Naive thymus-derived CD8-positive, alpha-beta T cell (primary cell): ENCODE measurements at regions not wholly inside any gene's neighbourhood (a gene's known extent, or its start where the extent isn't known, plus 50 kb on each side); places are given as distances from the start of the nearest gene placed in this dataset.

Experiments used
- ATAC-seq, 2 donors: fragments of 150-1000 bp; cut with Tn5 transposase in 1 of 2; sonication (Bioruptor Pico), chemical (Tn5 transposase) in 1 of 2; 1 replicate in 1 of 2; 2 replicates in 1 of 2; pipeline ENCODE4 v1.10.0; 2021; ENCODE audit warnings: mild to moderate bottlenecking in 2 of 2, moderate library complexity in 2 of 2
- POLR2A ChIA-PET: fragments of 350-600 bp; sonication (Branson Sonifier 250); formaldehyde crosslinking; loops from one replicate; lab custom pipeline; 2021; ENCODE audit warnings: antibody characterized with exemption; lab: Charles Lee
- DNase-seq, 10 donors: peaks; one replicate each; pipeline versions ENCODE4 v3.0.0 to v3.0.0-alpha.2; 2020 to 2022
- H3K27ac Mint-ChIP-seq, 10 donors: one replicate each; pipeline ENCODE4 v1.8.0; 2020 to 2022; ENCODE audit warnings: mild to moderate bottlenecking in 10 of 10, mixed read lengths in 10 of 10, moderate library complexity in 4 of 10, inconsistent platforms in 1 of 10
- H3K27me3 Mint-ChIP-seq, 5 donors: one replicate each; pipeline ENCODE4 v1.8.0; 2021 to 2022; ENCODE audit warnings: mixed read lengths in 5 of 5
- H3K36me3 Mint-ChIP-seq, 3 donors: one replicate each; pipeline ENCODE4 v1.8.0; 2020 to 2022; ENCODE audit warnings: mixed read lengths in 3 of 3, mild to moderate bottlenecking in 2 of 3, inconsistent platforms in 1 of 3
- H3K4me1 Mint-ChIP-seq, 4 donors: one replicate each; pipeline ENCODE4 v1.8.0; 2021 to 2022; ENCODE audit warnings: mixed read lengths in 4 of 4
- H3K4me3 Mint-ChIP-seq, 10 donors: one replicate each; pipeline ENCODE4 v1.8.0; 2020 to 2022; ENCODE audit warnings: mild to moderate bottlenecking in 10 of 10, mixed read lengths in 10 of 10, moderate library complexity in 6 of 10, inconsistent platforms in 1 of 10
- H3K9me3 Mint-ChIP-seq, 9 donors: one replicate each; pipeline ENCODE4 v1.8.0; 2020 to 2022; ENCODE audit warnings: mixed read lengths in 9 of 9, mild to moderate bottlenecking in 3 of 9, inconsistent platforms in 1 of 9, moderate library complexity in 1 of 9

DNA sequence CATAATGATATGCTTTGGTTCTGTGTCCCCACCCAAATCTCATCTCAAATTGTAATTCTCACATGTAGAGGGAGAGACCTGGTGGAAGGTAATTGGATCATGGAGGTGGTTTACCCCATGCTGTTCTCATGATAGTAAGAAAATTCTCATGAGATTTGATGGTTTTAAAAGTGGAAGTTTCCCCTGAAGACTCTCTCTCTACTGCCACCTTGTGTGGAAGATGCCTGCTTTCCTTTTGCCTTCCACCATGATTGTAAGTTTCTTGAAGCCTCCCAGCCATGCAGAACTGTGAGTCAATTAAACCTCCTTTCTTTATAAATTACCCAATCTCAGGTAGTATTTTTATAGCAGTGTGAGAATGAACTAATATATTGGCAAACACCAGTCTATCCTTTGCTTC lies 260.4 kb upstream of the PPFIA2 start:
- Mint-ChIP-seq H3K4me3 (no peak overlapping the region), H3K36me3 (no peaks in the 10 kb centered on the region), H3K9me3 (peaks cover 0 to 21% (median 9%) of the 10 kb centered on the region in 9 donors), H3K27ac (no peak overlapping the region), H3K27me3 (peaks cover 0 to 3% (median 0%) of the 10 kb centered on the region in 5 donors), H3K4me1 (no peaks in the 10 kb centered on the region)
- ATAC-seq (no peak), DNase-seq (peak in 1 of 10 donors; percentile 8)
- POLR2A ChIA-PET: interaction anchor here (0.7 kb wide), 1 partner anchor 15 kb away, joined by 3 read pairs; no protein-coding TSS in a partner anchor

DNA sequence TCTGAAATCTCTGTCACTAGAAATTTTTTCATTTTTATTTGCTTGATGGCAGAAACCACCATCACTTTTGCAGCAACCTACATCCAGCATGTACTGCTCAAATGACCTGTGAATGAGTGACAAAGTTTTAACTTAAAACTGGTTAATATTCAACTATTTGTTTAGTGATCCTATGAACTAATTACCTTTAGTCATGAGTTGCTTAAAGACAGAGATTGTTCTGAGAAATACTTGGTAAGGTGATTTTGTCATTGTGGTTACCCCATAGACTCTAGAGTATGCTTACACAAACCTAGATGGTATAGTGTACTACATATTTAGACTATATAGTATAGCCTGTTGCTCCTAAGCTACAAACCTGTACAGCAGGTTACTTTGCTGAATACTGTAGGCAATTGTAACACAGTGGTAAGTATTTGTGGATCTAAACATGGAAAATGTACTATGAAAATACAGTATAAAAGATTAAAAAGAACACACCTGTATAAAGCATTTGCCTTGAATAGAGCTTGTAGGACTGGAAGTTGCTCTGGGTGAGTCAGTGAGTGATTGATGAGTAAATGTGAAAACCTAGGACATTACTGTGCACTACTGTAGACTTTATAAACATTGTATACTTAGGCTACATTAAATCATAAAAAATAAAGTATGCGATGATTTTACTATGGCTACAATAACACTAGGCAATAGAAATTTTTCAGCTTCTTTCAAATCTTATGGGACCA lies 256.6 kb upstream of the PPFIA2 start:
- H3K4me3 Mint-ChIP-seq: no peak overlapping the region
- H3K4me1 Mint-ChIP-seq: no peaks in the 10 kb centered on the region
- POLR2A ChIA-PET: no interaction called here
- DNase-seq (no peak), ATAC-seq (no peak)
- H3K36me3 Mint-ChIP-seq: no peaks in the 10 kb centered on the region
- peaks cover 0 to 21% (median 9%) of the 10 kb centered on the region in 9 donors for H3K9me3 Mint-ChIP-seq
- no peak overlapping the region for H3K27ac Mint-ChIP-seq
- peaks cover 0 to 6% (median 0%) of the 10 kb centered on the region in 5 donors for H3K27me3 Mint-ChIP-seq

DNA sequence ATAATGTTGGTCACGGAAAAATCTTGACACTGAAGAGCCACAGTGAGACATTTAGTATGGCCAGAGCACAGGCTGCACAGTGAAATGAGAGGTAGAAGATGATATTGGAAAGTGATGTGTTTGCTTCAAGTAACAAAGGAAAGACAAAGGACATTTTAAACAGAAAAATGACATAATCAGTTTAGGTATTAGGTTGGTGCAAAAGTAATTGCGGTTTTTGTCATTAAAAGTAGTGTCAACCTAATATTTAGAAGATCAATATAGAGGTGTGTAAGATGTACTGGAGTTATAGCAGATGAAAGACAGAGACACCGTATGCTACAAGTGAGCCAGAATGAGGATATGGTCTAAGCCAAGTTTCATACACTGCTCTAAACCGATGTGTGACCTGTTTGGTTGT lies 253.0 kb upstream of the PPFIA2 start:
- Mint-ChIP-seq H3K9me3 (peaks cover 0 to 6% (median 0%) of the 10 kb centered on the region in 9 donors), H3K4me1 (no peaks in the 10 kb centered on the region), H3K36me3 (no peaks in the 10 kb centered on the region), H3K27me3 (peaks cover 0 to 7% (median 3%) of the 10 kb centered on the region in 5 donors), H3K4me3 (no peak overlapping the region), H3K27ac (no peak overlapping the region)
- no peak for DNase-seq
- ATAC-seq: no peak
- POLR2A ChIA-PET: no interaction called here

DNA sequence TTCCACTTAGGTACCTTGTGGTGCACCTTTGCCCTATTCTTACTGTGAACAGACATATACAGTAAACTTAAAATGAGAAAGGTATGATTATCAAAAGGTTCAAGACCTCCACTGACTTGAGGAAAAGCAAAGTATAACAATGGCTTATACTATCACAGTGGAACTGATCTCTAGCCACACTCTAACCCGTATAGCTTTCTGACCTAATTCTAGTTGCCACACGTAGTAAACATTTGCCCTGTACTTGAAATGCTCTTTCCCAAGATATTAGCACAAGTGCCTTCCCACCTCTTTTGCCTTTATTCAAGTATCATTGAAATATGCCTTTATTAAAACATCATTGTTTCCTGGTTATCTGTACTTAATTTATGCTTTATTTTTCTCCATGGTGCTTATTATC lies 250.4 kb upstream of the PPFIA2 start:
- ATAC-seq: no peak
- no peak overlapping the region for H3K4me3 Mint-ChIP-seq
- POLR2A ChIA-PET: no interaction called here
- no peaks in the 10 kb centered on the region for H3K36me3 Mint-ChIP-seq
- H3K4me1 Mint-ChIP-seq: no peaks in the 10 kb centered on the region
- no peak for DNase-seq
- H3K27ac Mint-ChIP-seq: no peak overlapping the region
- H3K27me3 Mint-ChIP-seq: peaks cover 0 to 7% (median 4%) of the 10 kb centered on the region in 5 donors
- no peaks in the 10 kb centered on the region for H3K9me3 Mint-ChIP-seq

DNA sequence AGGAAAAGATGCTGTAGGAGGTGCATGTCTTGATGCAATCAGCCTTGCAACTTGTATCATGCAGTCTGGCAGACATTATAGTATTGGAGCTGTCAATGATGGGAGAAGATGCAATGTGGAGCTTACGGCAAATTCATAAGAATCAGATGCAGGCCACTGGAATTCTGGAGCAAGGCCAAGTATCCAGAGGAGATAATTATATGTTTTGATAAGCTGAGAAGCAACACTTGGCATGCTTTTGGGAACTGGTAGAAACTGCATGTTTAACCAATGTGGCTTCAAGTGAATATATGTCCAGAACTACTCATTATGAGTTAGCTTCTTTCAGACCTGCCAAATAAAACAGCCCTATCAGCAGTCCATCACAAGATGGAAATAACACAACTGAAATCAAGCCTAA lies 249.1 kb upstream of the PPFIA2 start:
- ATAC-seq: no peak
- POLR2A ChIA-PET: no interaction called here
- peaks cover 0 to 7% (median 4%) of the 10 kb centered on the region in 5 donors for H3K27me3 Mint-ChIP-seq
- no peak for DNase-seq
- no peak overlapping the region for H3K27ac Mint-ChIP-seq
- H3K4me3 Mint-ChIP-seq: no peak overlapping the region
- H3K36me3 Mint-ChIP-seq: no peaks in the 10 kb centered on the region
- no peaks in the 10 kb centered on the region for H3K4me1 Mint-ChIP-seq
- H3K9me3 Mint-ChIP-seq: no peaks in the 10 kb centered on the region

DNA sequence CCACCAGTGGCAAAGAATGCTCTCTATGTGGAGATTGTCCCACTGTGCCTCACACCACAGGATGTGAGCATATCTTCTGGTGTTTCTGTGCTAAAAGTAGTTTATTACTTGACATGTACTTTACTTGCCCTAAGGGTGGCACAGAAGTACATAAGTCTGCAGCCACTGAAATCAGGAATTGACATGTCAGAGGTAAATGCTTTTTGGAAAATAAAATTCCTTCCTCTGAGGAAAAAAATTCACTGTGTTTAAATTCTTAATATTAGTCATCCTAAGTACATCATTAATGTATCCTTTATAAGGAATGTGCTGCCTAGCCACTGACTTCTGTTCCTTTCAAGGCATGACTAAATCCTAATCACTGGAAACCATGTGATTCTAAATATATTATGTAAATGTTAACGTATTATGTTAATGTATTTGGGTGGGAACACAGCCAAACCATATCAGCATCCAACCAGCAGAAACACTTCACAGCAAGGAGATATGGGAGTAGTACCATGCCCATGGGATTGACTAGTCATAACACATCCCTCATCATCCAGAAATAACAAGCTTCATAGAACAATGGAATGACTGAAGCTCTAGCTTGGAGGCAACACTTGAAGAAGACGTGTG lies 239.7 kb upstream of the PPFIA2 start:
- H3K4me1 Mint-ChIP-seq: no peaks in the 10 kb centered on the region

DNA sequence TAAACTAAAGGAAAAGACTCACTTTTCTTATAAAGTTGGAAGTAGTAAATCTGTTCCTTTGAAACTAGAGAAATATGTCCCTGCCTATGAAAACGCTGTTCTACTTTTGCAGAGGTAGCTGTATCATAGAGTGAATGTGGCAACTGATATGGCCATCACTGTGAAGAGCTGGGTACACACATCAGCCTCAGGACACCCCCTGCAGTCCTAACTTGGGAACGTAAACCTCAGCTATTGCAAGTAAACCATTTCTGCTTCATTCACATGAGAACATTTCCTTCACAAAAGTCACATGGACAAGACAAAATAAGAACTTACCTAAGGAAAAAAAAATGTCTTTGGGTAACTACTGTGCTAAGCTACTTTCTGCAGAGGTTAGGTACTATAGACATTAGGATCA lies 233.3 kb upstream of the PPFIA2 start:
- no peaks in the 10 kb centered on the region for H3K27me3 Mint-ChIP-seq
- no peaks in the 10 kb centered on the region for H3K36me3 Mint-ChIP-seq
- H3K9me3 Mint-ChIP-seq: no peaks in the 10 kb centered on the region
- H3K4me1 Mint-ChIP-seq: peaks cover 0 to 7% (median 4%) of the 10 kb centered on the region in 4 donors
- ATAC-seq (peak; percentile 85 to 91), DNase-seq (peak in 9 of 10 donors; percentile 6 to 71 (median 41))
- POLR2A ChIA-PET: no interaction called here
- peak overlapping the region in 1 of 10 donors; percentile 17 for H3K27ac Mint-ChIP-seq
- H3K4me3 Mint-ChIP-seq: no peak overlapping the region

More for the DNA sequence above, 239.7 kb upstream of the PPFIA2 start:
- DNase-seq (no peak), ATAC-seq (no peak)
- no peak overlapping the region for H3K27ac Mint-ChIP-seq
- H3K9me3 Mint-ChIP-seq: peaks cover 0 to 6% (median 0%) of the 10 kb centered on the region in 9 donors
- POLR2A ChIA-PET: no interaction called here
- peaks cover 0 to 6% (median 0%) of the 10 kb centered on the region in 3 donors for H3K36me3 Mint-ChIP-seq
- H3K4me3 Mint-ChIP-seq: no peak overlapping the region
- peaks cover 0 to 6% (median 0%) of the 10 kb centered on the region in 5 donors for H3K27me3 Mint-ChIP-seq

DNA sequence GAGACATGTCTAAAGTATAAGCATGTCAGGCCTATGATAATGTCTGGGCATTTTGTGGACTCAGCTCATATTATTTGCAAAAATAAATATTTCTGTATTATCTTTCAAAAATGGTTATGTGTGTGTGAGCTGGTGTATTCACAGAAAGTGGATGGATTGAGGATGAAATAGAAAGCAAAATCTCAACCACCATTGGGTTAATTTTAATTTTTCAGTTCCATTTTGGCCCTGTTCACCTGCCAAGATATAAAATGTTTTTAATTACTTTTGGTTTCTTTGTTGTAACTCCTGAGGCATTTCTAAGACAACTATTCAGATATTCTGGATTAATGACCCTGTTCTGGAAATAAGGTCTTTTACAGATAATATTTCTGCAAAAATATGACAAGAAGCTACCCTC lies 232.7 kb upstream of the PPFIA2 start:
- Mint-ChIP-seq H3K27ac (no peak overlapping the region), H3K36me3 (no peaks in the 10 kb centered on the region), H3K27me3 (no peaks in the 10 kb centered on the region), H3K4me3 (no peak overlapping the region), H3K9me3 (no peaks in the 10 kb centered on the region), H3K4me1 (peaks cover 0 to 7% (median 4%) of the 10 kb centered on the region in 4 donors)
- DNase-seq: no peak
- ATAC-seq: no peak
- POLR2A ChIA-PET: no interaction called here

DNA sequence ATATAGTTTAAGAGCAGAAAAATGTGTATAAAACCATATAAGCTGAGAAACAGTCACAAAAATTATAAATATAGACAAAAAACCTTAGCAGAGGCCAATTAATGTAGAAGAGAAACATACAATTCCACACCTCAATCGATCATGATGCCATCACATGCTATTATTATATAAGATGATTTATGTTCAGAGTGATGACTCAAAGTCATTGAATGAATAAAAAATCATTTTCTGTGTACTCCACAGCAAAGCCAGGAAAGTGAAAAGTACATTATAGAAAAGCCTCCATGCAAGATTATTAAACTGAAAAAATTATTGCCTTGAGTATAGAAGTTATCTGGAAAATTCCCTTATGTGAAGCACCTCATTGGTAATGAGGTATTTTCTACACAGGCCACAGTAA lies 229.2 kb upstream of the PPFIA2 start:
- H3K9me3 Mint-ChIP-seq: peaks cover 0 to 3% (median 0%) of the 10 kb centered on the region in 9 donors
- peaks cover 0 to 7% (median 4%) of the 10 kb centered on the region in 4 donors for H3K4me1 Mint-ChIP-seq
- no peak overlapping the region for H3K4me3 Mint-ChIP-seq

DNA sequence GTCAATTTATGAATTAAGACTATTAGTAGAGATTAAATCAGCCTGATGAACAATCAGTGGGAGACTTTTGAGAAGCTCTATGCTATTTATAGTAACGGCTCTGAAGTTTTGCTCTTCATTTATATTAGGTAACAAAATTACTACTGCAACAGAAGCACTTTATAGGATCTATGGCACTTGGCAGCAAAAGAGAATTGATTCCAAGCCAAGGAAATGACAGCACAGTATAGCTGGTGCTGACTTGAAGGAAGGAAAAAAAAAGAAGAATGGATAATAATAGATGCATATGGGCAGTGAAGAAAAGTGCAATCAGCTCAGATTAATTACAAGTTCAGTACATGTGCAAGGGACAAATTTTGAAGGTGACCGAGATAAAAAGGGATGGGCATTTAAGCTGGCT lies 228.2 kb upstream of the PPFIA2 start:
- POLR2A ChIA-PET: no interaction called here
- DNase-seq (no peak), ATAC-seq (no peak)
- H3K4me1 Mint-ChIP-seq: peaks cover 0 to 2% (median 1%) of the 10 kb centered on the region in 4 donors
- H3K36me3 Mint-ChIP-seq: no peaks in the 10 kb centered on the region
- H3K27ac Mint-ChIP-seq: no peak overlapping the region
- peaks cover 0 to 1% (median 0%) of the 10 kb centered on the region in 5 donors for H3K27me3 Mint-ChIP-seq
- H3K4me3 Mint-ChIP-seq: no peak overlapping the region
- peaks cover 0 to 3% (median 0%) of the 10 kb centered on the region in 9 donors for H3K9me3 Mint-ChIP-seq

More for the DNA sequence above, 229.2 kb upstream of the PPFIA2 start:
- no peaks in the 10 kb centered on the region for H3K36me3 Mint-ChIP-seq
- no peak overlapping the region for H3K27ac Mint-ChIP-seq
- POLR2A ChIA-PET: no interaction called here
- ATAC-seq (no peak), DNase-seq (no peak)
- H3K27me3 Mint-ChIP-seq: no peaks in the 10 kb centered on the region

DNA sequence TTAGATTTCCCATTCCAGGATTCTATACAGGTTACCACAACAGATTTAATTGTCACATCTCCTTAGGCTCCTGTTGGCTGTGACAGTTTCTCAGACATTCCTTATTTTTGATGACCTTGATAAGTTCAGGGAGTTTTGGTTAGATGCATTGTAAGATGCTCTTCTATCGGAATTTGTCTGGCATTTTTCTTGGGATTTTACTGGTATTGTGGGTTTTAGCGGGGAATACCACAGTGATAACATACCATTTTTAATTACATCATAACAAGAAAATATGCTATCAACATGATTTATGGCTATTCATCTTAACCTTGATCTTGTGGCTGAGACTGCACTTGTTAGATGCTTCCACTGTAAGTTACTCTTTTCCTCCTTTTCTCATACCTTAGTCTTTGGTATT lies 217.5 kb upstream of the PPFIA2 start:
- Mint-ChIP-seq H3K36me3 (peaks cover 0 to 15% (median 2%) of the 10 kb centered on the region in 3 donors), H3K27ac (no peak overlapping the region), H3K9me3 (peaks cover 0 to 26% (median 7%) of the 10 kb centered on the region in 9 donors), H3K4me1 (peaks cover 0 to 3% (median 0%) of the 10 kb centered on the region in 4 donors), H3K27me3 (no peaks in the 10 kb centered on the region), H3K4me3 (no peak overlapping the region)
- DNase-seq (no peak), ATAC-seq (no peak)
- POLR2A ChIA-PET: no interaction called here

DNA sequence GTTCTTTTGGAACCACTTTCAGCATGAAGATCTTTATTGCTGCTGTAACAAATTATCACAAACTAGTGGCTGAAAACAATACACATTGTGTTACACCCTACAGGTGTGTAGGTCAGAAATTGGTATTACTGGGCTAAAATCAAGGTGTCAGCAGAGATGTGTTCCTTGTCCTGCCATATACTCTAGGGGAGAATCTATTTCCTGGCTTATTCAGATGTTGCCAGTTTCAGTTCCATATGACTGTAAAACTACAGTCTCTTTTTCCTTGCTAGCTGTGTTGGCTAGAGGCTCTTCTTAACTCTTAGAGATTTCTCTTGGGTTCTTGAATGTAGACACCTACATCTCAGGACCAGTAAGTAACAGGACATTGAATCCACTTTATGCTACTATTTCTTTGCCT lies 215.6 kb upstream of the PPFIA2 start:
- DNase-seq (no peak), ATAC-seq (no peak)
- Mint-ChIP-seq H3K4me1 (peaks cover 0 to 3% (median 0%) of the 10 kb centered on the region in 4 donors), H3K36me3 (peaks cover 0 to 10% (median 3%) of the 10 kb centered on the region in 3 donors), H3K9me3 (peaks cover 0 to 13% (median 7%) of the 10 kb centered on the region in 9 donors), H3K27ac (no peak overlapping the region), H3K27me3 (peaks cover 0 to under 1% (median 0%) of the 10 kb centered on the region in 5 donors), H3K4me3 (no peak overlapping the region)
- POLR2A ChIA-PET: no interaction called here

DNA sequence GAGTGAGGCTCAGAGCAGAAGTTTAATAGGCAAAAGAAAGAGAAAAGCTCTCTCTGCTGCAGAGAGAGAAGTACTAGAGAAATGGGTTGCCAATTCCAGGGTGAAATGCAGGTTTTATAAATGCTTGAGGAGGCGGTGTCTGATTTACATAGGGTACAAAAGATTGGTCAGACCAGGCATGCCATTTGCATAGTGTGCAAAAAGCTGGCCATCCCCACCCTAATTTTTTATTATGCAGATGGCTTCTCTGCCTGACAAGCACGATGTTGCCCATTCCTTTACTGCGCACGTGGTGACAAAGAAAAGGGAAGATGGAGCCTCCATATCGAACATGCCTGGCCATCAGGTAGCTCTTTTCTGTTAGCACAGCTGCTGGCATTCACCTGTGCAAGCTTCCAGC lies 209.3 kb upstream of the PPFIA2 start:
- peaks cover 0 to 3% (median 0%) of the 10 kb centered on the region in 9 donors for H3K9me3 Mint-ChIP-seq
- POLR2A ChIA-PET: no interaction called here
- peaks cover 0 to 2% (median 0%) of the 10 kb centered on the region in 5 donors for H3K27me3 Mint-ChIP-seq
- H3K4me1 Mint-ChIP-seq: no peaks in the 10 kb centered on the region
- no peak for DNase-seq
- no peak for ATAC-seq
- peaks cover 0 to 5% (median 0%) of the 10 kb centered on the region in 3 donors for H3K36me3 Mint-ChIP-seq
- H3K4me3 Mint-ChIP-seq: no peak overlapping the region
- H3K27ac Mint-ChIP-seq: no peak overlapping the region
